ENCODE measurements at regions not wholly inside any gene's neighbourhood (a gene's known extent, or its start where the extent isn't known, plus 50 kb on each side); places are given as distances from the start of the nearest gene placed in this dataset.

- intact Hi-C loops (cut with micrococcal nuclease; ENCODE audit: unreplicated experiment) = no loop called here
- ChIA-PET CTCF (no interaction called here), POLR2A (no interaction called here)
- BruUV-seq (replicated peaks) = no TSS peak
- H3K4me3 ChIP-seq (ENCODE audit: low read depth, low read length) = no peak overlapping the region
- no peaks in the 10 kb centered on the region for H3K36me3 Mint-ChIP-seq (ENCODE audit: insufficient read depth, unreplicated experiment)
- TF ChIP-seq, protein P1, sequence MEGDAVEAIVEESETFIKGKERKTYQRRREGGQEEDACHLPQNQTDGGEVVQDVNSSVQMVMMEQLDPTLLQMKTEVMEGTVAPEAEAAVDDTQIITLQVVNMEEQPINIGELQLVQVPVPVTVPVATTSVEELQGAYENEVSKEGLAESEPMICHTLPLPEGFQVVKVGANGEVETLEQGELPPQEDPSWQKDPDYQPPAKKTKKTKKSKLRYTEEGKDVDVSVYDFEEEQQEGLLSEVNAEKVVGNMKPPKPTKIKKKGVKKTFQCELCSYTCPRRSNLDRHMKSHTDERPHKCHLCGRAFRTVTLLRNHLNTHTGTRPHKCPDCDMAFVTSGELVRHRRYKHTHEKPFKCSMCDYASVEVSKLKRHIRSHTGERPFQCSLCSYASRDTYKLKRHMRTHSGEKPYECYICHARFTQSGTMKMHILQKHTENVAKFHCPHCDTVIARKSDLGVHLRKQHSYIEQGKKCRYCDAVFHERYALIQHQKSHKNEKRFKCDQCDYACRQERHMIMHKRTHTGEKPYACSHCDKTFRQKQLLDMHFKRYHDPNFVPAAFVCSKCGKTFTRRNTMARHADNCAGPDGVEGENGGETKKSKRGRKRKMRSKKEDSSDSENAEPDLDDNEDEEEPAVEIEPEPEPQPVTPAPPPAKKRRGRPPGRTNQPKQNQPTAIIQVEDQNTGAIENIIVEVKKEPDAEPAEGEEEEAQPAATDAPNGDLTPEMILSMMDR (IDR thresholded peaks at IDR 0.05; ENCODE audit: insufficient read depth in 1 of 2, low read depth in 1 of 2, low read length in 1 of 2, severe bottlenecking in 1 of 2, unreplicated experiment in 1 of 2) = no peak
- no peaks in the 10 kb centered on the region for H3K4me1 ChIP-seq
- H3K4me3 Mint-ChIP-seq (ENCODE audit: unreplicated experiment) = no peak overlapping the region
- H3K4me1 Mint-ChIP-seq (ENCODE audit: low read depth, unreplicated experiment) = no peaks in the 10 kb centered on the region
- no peaks in the 10 kb centered on the region for H3K9me3 ChIP-seq
- DNase-seq = no peak
- H3K27ac Mint-ChIP-seq (ENCODE audit: unreplicated experiment) = no peak overlapping the region
- no peaks in the 10 kb centered on the region for H3K36me3 ChIP-seq (ENCODE audit: control insufficient read depth, insufficient read depth, low read length)
- H3K27me3 Mint-ChIP-seq (ENCODE audit: insufficient read depth, unreplicated experiment) = peaks cover 7% of the 10 kb centered on the region
- no peaks in the 10 kb centered on the region for H3K27me3 ChIP-seq (replicated peaks; ENCODE audit: control insufficient read depth, insufficient read depth, low read length)
- H3K9me3 Mint-ChIP-seq (ENCODE audit: unreplicated experiment) = no peaks in the 10 kb centered on the region
Observed at GRCh38 chr9:28270156-28270555, 696.9 kb upstream of the C9orf72 start.

GRCh38 chr9:28272127-28272526 lies 698.8 kb upstream of the C9orf72 start:
- H3K27me3 Mint-ChIP-seq (ENCODE audit: insufficient read depth, unreplicated experiment) = peaks cover 11% of the 10 kb centered on the region
- no peak overlapping the region for H3K27ac Mint-ChIP-seq (ENCODE audit: unreplicated experiment)
- no TSS peak for BruUV-seq (replicated peaks)
- ChIA-PET POLR2A (no interaction called here), CTCF (no interaction called here)
- no peaks in the 10 kb centered on the region for H3K27me3 ChIP-seq (replicated peaks; ENCODE audit: control insufficient read depth, insufficient read depth, low read length)
- H3K4me1 Mint-ChIP-seq (ENCODE audit: low read depth, unreplicated experiment) = no peaks in the 10 kb centered on the region
- no peaks in the 10 kb centered on the region for H3K36me3 Mint-ChIP-seq (ENCODE audit: insufficient read depth, unreplicated experiment)
- no peak overlapping the region for H3K4me3 Mint-ChIP-seq (ENCODE audit: unreplicated experiment)
- intact Hi-C loops (cut with micrococcal nuclease; ENCODE audit: unreplicated experiment) = no loop called here
- TF ChIP-seq, protein P1 (IDR thresholded peaks at IDR 0.05; ENCODE audit: insufficient read depth in 1 of 2, low read depth in 1 of 2, low read length in 1 of 2, severe bottlenecking in 1 of 2, unreplicated experiment in 1 of 2) = no peak
- no peak for DNase-seq
- no peaks in the 10 kb centered on the region for H3K9me3 Mint-ChIP-seq (ENCODE audit: unreplicated experiment)
- no peak overlapping the region for H3K4me3 ChIP-seq (ENCODE audit: low read depth, low read length)
- no peaks in the 10 kb centered on the region for H3K36me3 ChIP-seq (ENCODE audit: control insufficient read depth, insufficient read depth, low read length)
- no peaks in the 10 kb centered on the region for H3K4me1 ChIP-seq
- H3K9me3 ChIP-seq = no peaks in the 10 kb centered on the region

- Histone ChIP-seq H3K4me1 (no peaks in the 10 kb centered on the region), H3K27me3 (replicated peaks; ENCODE audit: control insufficient read depth, insufficient read depth, low read length) (no peaks in the 10 kb centered on the region), H3K36me3 (ENCODE audit: control insufficient read depth, insufficient read depth, low read length) (no peaks in the 10 kb centered on the region), H3K4me3 (ENCODE audit: low read depth, low read length) (no peak overlapping the region), H3K9me3 (no peaks in the 10 kb centered on the region)
- Mint-ChIP-seq H3K27ac (ENCODE audit: unreplicated experiment) (no peak overlapping the region), H3K4me3 (ENCODE audit: unreplicated experiment) (no peak overlapping the region), H3K27me3 (ENCODE audit: insufficient read depth, unreplicated experiment) (no peaks in the 10 kb centered on the region), H3K9me3 (ENCODE audit: unreplicated experiment) (no peaks in the 10 kb centered on the region), H3K4me1 (ENCODE audit: low read depth, unreplicated experiment) (no peaks in the 10 kb centered on the region), H3K36me3 (ENCODE audit: insufficient read depth, unreplicated experiment) (no peaks in the 10 kb centered on the region)
- DNase-seq = no peak
- TF ChIP-seq, protein P1 (IDR thresholded peaks at IDR 0.05; ENCODE audit: insufficient read depth in 1 of 2, low read depth in 1 of 2, low read length in 1 of 2, severe bottlenecking in 1 of 2, unreplicated experiment in 1 of 2) = no peak
- BruUV-seq (replicated peaks) = no TSS peak
- intact Hi-C loops (cut with micrococcal nuclease; ENCODE audit: unreplicated experiment) = no loop called here
- ChIA-PET CTCF (no interaction called here), POLR2A (no interaction called here)
Observed at GRCh38 chr9:28287455-28287854, 714.2 kb upstream of the C9orf72 start.
